K562 (cell line): ENCODE measurements at regions not wholly inside any gene's neighbourhood (a gene's known extent, or its start where the extent isn't known, plus 50 kb on each side); places are given as distances from the start of the nearest gene placed in this dataset.

Experiments
- ATAC-seq: fragments of 200-7000 bp; cut with Tn5 transposase; 3 replicates; pipeline ENCODE4 v1.9.1; 2020; ENCODE audit warnings: moderate library complexity
- BruUV-seq: library from RNA; stranded (reverse); fragments of 400-500 nt; replicated peaks from 2 replicates; lab custom pipeline; 2021; lab: Mats Ljungman, UMichigan
- CTCF ChIA-PET: fragments of 300-600 bp; formaldehyde crosslinking; extraction: SDS; loops from one replicate; lab custom pipeline; 2021; ENCODE audit warnings: low intra/inter-chr PET ratio; lab: Yijun Ruan, JAX
- POLR2A ChIA-PET: fragments of 300-600, 350-650 bp; sonication (Branson Sonifier 250); formaldehyde crosslinking; extraction: SDS; loops from one replicate; lab custom pipeline; 2021; ENCODE audit warnings: antibody characterized with exemption, inconsistent platforms; lab: Yijun Ruan, JAX
- DNase-seq, 4 experiments: peaks; one replicate each; pipeline versions ENCODE4 v3.0.0 to v3.0.0-alpha.2; 2011 to 2018; ENCODE audit warnings: low spot score in 3 of 4, mixed read lengths in 3 of 4; ENCODE audit errors: extremely low read depth in 1 of 4
- FAIRE-seq: peaks from 2 replicates; lab custom pipeline; 2011; peaks lifted over from hg19 to GRCh38; lab: Jason Lieb, UNC
- H2AFZ ChIP-seq: 2 replicates; pipeline ENCODE4 v1.6.0; 2011; ENCODE audit warnings: low read depth, low read length, control low read depth, inconsistent platforms
- H3K27ac ChIP-seq: fragments of 200-600 bp; 3 replicates; pipeline ENCODE4 v1.8.0; 2011; ENCODE audit warnings: low read depth, mild to moderate bottlenecking, control low read depth, inconsistent platforms, low read length, moderate library complexity, mixed read lengths; ENCODE audit errors: extremely low read depth
- H3K27me3 ChIP-seq, 2 experiments: fragments of 300-600 bp in 1 of 2; 2 replicates in 1 of 2; 3 replicates in 1 of 2; pipeline versions ENCODE4 v1.6.0 to v1.8.0; 2011; ENCODE audit warnings: inconsistent platforms in 2 of 2, low read length in 2 of 2, mild to moderate bottlenecking in 1 of 2, mixed read lengths in 1 of 2, moderate library complexity in 1 of 2; ENCODE audit not compliant: control insufficient read depth in 2 of 2, insufficient read depth in 2 of 2
- H3K36me3 ChIP-seq: fragments of 300-600 bp; 3 replicates; pipeline ENCODE4 v1.8.0; 2011; ENCODE audit warnings: mild to moderate bottlenecking, low read length, inconsistent platforms; ENCODE audit not compliant: control insufficient read depth, insufficient read depth
- H3K4me1 ChIP-seq, 2 experiments: fragments of 200-600 bp in 1 of 2; replicated peaks in 1 of 2; 2 replicates in 1 of 2; 3 replicates in 1 of 2; pipeline versions ENCODE4 v1.5.1 to v1.8.0; 2011; ENCODE audit warnings: inconsistent platforms in 2 of 2, low read length in 2 of 2, mild to moderate bottlenecking in 1 of 2, mixed read lengths in 1 of 2, moderate library complexity in 1 of 2; ENCODE audit not compliant: control insufficient read depth in 2 of 2, insufficient read depth in 2 of 2
- H3K4me2 ChIP-seq: 2 replicates; pipeline ENCODE4 v1.6.1; 2011; ENCODE audit warnings: low read length, control low read depth, inconsistent platforms, mixed read lengths; ENCODE audit not compliant: insufficient read depth
- H3K4me3 ChIP-seq: fragments of 200-600 bp; sonication (generic), shearing (Covaris generic); 2 replicates; pipeline ENCODE4 v1.5.1; 2016; ENCODE audit warnings: control low read depth, inconsistent platforms
- H3K79me2 ChIP-seq: fragments of 200-600 bp; 3 replicates; pipeline ENCODE4 v1.8.0; 2011; ENCODE audit warnings: low read length, inconsistent platforms; ENCODE audit not compliant: control insufficient read depth, insufficient read depth
- H3K9ac ChIP-seq, 2 experiments: 2 replicates each; pipeline versions ENCODE4 v1.6.0 to v1.6.1; 2011; ENCODE audit warnings: low read depth in 2 of 2, low read length in 2 of 2, control low read depth in 1 of 2, inconsistent platforms in 1 of 2, mild to moderate bottlenecking in 1 of 2, mixed read lengths in 1 of 2; ENCODE audit not compliant: insufficient read depth in 1 of 2
- H3K9me1 ChIP-seq: one replicate; pipeline ENCODE4 v1.6.0; 2011; ENCODE audit warnings: inconsistent platforms, mild to moderate bottlenecking, low read length, moderate library complexity; ENCODE audit not compliant: control insufficient read depth, insufficient read depth
- H3K9me3 ChIP-seq: replicated peaks from 2 replicates; pipeline ENCODE4 v1.5.1; 2011; ENCODE audit warnings: low read depth, low read length, inconsistent platforms; ENCODE audit not compliant: control insufficient read depth, insufficient read depth
- H4K20me1 ChIP-seq: replicated peaks from 2 replicates; pipeline ENCODE4 v1.6.1; 2011; ENCODE audit warnings: low read length, inconsistent platforms, mixed read lengths; ENCODE audit not compliant: control insufficient read depth, insufficient read depth
- CBX3 ChIP-seq, 2 experiments: IDR thresholded peaks; 1 replicate in 1 of 2; 2 replicates in 1 of 2; pipeline ENCODE4 v1.6.1; 2012; ENCODE audit warnings: inconsistent platforms in 2 of 2, low read length in 2 of 2, borderline replicate concordance in 1 of 2, control low read depth in 1 of 2
- COPS2 ChIP-seq: fragments of 450-650 bp; conservative IDR thresholded peaks from 2 replicates; pipeline ENCODE4 v1.6.1; 2016; ENCODE audit warnings: mild to moderate bottlenecking, moderate library complexity
- FOXM1 ChIP-seq, 2 experiments: fragments of 450-650 bp in 1 of 2; sonication (generic) in 1 of 2; formaldehyde crosslinking in 1 of 2; IDR thresholded peaks; 2 replicates each; pipeline versions ENCODE4 v1.6.1 to v1.9.0; 2017 to 2022; ENCODE audit warnings: low read depth in 2 of 2, mild to moderate bottlenecking in 2 of 2, missing genetic modification reagents in 1 of 2, moderate library complexity in 1 of 2
- HMGN3 ChIP-seq: IDR thresholded peaks from 2 replicates; pipeline ENCODE4 v1.6.1; 2011; ENCODE audit warnings: borderline replicate concordance, low read depth, mild to moderate bottlenecking, mixed read lengths, low read length; ENCODE audit not compliant: insufficient read length; ENCODE audit errors: extremely low read depth
- HNRNPK ChIP-seq: fragments of 200-400 bp; formaldehyde crosslinking; IDR thresholded peaks from one replicate; pipeline ENCODE4 v1.6.1; 2018; ENCODE audit warnings: mild to moderate bottlenecking, low read depth, low read length; ENCODE audit not compliant: poor library complexity, severe bottlenecking
- HNRNPL ChIP-seq: fragments of 200-400 bp; formaldehyde crosslinking; IDR thresholded peaks from 2 replicates; pipeline ENCODE4 v1.6.1; 2017; ENCODE audit warnings: low read depth, mild to moderate bottlenecking, low read length
- KLF1 ChIP-seq: fragments of 450-650 bp; IDR thresholded peaks from 2 replicates; pipeline ENCODE4 v1.6.1; 2016; ENCODE audit warnings: missing genetic modification characterization, missing compliant biosample characterization
- SNRNP70 ChIP-seq: fragments of 200-400 bp; formaldehyde crosslinking; optimal IDR thresholded peaks from 2 replicates; pipeline ENCODE3; 2017; ENCODE audit warnings: low read depth, low read length
- STAT5A ChIP-seq: IDR thresholded peaks from 2 replicates; pipeline ENCODE4 v1.6.1; 2012; ENCODE audit warnings: low read length, inconsistent platforms, borderline replicate concordance
- U2AF1 ChIP-seq: fragments of 200-400 bp; formaldehyde crosslinking; optimal IDR thresholded peaks from 2 replicates; pipeline ENCODE3; 2017; ENCODE audit warnings: mild to moderate bottlenecking, low read depth, low read length, moderate library complexity
- YBX1 ChIP-seq: fragments of 450-650 bp; IDR thresholded peaks from 2 replicates; pipeline ENCODE4 v1.7.1; 2016; ENCODE audit warnings: mild to moderate bottlenecking
- ZBTB1 ChIP-seq: sonication (generic); formaldehyde crosslinking; IDR thresholded peaks from 2 replicates; pipeline ENCODE4 v1.8.1; 2023; ENCODE audit warnings: missing genetic modification reagents, low read depth, mild to moderate bottlenecking, borderline replicate concordance
- ZC3H11A ChIP-seq: IDR thresholded peaks from 2 replicates; pipeline ENCODE4 v1.6.1; 2012; ENCODE audit warnings: low read depth, low read length, improper control_type of control experiment
- ZC3H4 ChIP-seq: sonication (generic); formaldehyde crosslinking; IDR thresholded peaks from 2 replicates; pipeline ENCODE4 v1.9.0; 2021; ENCODE audit warnings: missing genetic modification reagents, borderline replicate concordance
- ZKSCAN1 ChIP-seq: fragments of 150-350 bp; IDR thresholded peaks from 2 replicates; pipeline ENCODE4 v1.6.1; 2016; ENCODE audit warnings: low read depth, low read length
- in situ Hi-C: fragments of 300-500 bp; cut with MboI; formaldehyde crosslinking; loops from 4 replicates; pipeline ENCODE4 v1.15.0; 2018; ENCODE audit warnings: inconsistent platforms, mixed read lengths
- intact Hi-C: fragments of 100-400 bp; cut with micrococcal nuclease; formaldehyde crosslinking; loops from 2 replicates; pipeline ENCODE4 v1.14.2; 2022
- TF ChIP-seq, protein P1 (sequence below): fragments of 450-650 bp; formaldehyde crosslinking; IDR thresholded peaks from 2 replicates; pipeline ENCODE4 v1.4.0; 2020; ENCODE audit warnings: mild to moderate bottlenecking, mixed read lengths
- TF ChIP-seq, protein P2 (sequence below): fragments of 250-450 bp; sonication (Bioruptor Pico); IDR thresholded peaks from 2 replicates; pipeline ENCODE4 v1.5.0; 2020; ENCODE audit warnings: mild to moderate bottlenecking, borderline replicate concordance
- TF ChIP-seq, protein P3 (sequence below): fragments of 150-350 bp; conservative IDR thresholded peaks from 2 replicates; pipeline ENCODE4 v1.6.1; 2014; ENCODE audit warnings: low read length

DNA sequence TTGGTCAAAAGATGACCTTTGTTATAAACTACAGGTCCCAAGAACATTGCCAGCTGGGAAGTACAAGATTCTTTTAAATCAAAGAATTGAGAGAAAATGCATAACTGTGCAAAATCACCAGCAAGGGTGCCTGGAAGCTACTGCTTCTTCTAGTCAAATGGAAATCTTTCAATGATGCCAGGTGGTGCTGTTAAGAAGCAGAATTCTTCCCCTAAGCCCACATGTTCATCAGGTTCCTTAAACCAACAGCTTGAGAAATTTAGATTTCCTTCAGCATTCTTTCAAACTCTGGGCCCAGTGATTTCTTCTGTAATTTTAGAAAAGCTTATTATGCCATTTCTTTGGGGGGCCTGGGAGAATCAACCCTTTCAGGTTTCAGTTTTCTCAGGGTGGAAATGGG lies 207.8 kb upstream of the WSCD1 start:
- H3K9ac ChIP-seq: no peak overlapping the region
- H3K36me3 ChIP-seq: no peaks in the 10 kb centered on the region
- no peaks in the 10 kb centered on the region for H3K9me1 ChIP-seq
- in situ Hi-C loops: no loop called here
- no peaks in the 10 kb centered on the region for H3K9me3 ChIP-seq
- intact Hi-C loops: no loop called here
- H3K4me1 ChIP-seq: no peaks in the 10 kb centered on the region
- H3K27ac ChIP-seq: no peak overlapping the region
- FAIRE-seq: no peak
- H2AFZ ChIP-seq: no peak overlapping the region
- H3K79me2 ChIP-seq: no peaks in the 10 kb centered on the region
- ChIA-PET CTCF (no interaction called here), POLR2A (interaction anchor here (0.6 kb wide), 1 partner anchor 68 kb away, joined by 3 read pairs; no protein-coding TSS in a partner anchor)
- H4K20me1 ChIP-seq: no peaks in the 10 kb centered on the region
- DNase-seq: no peak
- no peaks in the 10 kb centered on the region; a peak in 1 of 5 replicates for H3K27me3 ChIP-seq
- no peak overlapping the region for H3K4me2 ChIP-seq
- no TSS peak for BruUV-seq
- ATAC-seq: no peak
- no peak overlapping the region for H3K4me3 ChIP-seq
- TF ChIP-seq CBX3 (IDR thresholded peaks at IDR 0.05; ENCODE audit: borderline replicate concordance in 1 of 2, low read length in 2 of 2) (no peak), ZKSCAN1 (no peak), ZBTB1 (CRISPR knock-in tag) (no peak), ZC3H11A (no peak), HNRNPK (no peak), COPS2 (no peak), U2AF1 (no peak), YBX1 (no peak), KLF1 (tag) (no peak), SNRNP70 (no peak), ZC3H4 (CRISPR knock-in tag) (no peak), HMGN3 (no peak), HNRNPL (no peak), FOXM1 (IDR thresholded peaks at IDR 0.05; ENCODE audit: low read depth) (no peak), FOXM1 (CRISPR knock-in tag; IDR thresholded peaks at IDR 0.05; ENCODE audit: low read depth) (no peak), STAT5A (no peak)
- TF ChIP-seq, protein P1, sequence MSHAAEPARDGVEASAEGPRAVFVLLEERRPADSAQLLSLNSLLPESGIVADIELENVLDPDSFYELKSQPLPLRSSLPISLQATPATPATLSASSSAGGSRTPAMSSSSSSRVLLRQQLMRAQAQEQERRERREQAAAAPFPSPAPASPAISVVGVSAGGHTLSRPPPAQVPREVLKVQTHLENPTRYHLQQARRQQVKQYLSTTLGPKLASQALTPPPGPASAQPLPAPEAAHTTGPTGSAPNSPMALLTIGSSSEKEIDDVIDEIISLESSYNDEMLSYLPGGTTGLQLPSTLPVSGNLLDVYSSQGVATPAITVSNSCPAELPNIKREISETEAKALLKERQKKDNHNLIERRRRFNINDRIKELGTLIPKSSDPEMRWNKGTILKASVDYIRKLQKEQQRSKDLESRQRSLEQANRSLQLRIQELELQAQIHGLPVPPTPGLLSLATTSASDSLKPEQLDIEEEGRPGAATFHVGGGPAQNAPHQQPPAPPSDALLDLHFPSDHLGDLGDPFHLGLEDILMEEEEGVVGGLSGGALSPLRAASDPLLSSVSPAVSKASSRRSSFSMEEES: no peak
- TF ChIP-seq, protein P2, sequence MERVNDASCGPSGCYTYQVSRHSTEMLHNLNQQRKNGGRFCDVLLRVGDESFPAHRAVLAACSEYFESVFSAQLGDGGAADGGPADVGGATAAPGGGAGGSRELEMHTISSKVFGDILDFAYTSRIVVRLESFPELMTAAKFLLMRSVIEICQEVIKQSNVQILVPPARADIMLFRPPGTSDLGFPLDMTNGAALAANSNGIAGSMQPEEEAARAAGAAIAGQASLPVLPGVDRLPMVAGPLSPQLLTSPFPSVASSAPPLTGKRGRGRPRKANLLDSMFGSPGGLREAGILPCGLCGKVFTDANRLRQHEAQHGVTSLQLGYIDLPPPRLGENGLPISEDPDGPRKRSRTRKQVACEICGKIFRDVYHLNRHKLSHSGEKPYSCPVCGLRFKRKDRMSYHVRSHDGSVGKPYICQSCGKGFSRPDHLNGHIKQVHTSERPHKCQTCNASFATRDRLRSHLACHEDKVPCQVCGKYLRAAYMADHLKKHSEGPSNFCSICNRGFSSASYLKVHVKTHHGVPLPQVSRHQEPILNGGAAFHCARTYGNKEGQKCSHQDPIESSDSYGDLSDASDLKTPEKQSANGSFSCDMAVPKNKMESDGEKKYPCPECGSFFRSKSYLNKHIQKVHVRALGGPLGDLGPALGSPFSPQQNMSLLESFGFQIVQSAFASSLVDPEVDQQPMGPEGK (CRISPR knock-in tag): no peak
- TF ChIP-seq, protein P3, sequence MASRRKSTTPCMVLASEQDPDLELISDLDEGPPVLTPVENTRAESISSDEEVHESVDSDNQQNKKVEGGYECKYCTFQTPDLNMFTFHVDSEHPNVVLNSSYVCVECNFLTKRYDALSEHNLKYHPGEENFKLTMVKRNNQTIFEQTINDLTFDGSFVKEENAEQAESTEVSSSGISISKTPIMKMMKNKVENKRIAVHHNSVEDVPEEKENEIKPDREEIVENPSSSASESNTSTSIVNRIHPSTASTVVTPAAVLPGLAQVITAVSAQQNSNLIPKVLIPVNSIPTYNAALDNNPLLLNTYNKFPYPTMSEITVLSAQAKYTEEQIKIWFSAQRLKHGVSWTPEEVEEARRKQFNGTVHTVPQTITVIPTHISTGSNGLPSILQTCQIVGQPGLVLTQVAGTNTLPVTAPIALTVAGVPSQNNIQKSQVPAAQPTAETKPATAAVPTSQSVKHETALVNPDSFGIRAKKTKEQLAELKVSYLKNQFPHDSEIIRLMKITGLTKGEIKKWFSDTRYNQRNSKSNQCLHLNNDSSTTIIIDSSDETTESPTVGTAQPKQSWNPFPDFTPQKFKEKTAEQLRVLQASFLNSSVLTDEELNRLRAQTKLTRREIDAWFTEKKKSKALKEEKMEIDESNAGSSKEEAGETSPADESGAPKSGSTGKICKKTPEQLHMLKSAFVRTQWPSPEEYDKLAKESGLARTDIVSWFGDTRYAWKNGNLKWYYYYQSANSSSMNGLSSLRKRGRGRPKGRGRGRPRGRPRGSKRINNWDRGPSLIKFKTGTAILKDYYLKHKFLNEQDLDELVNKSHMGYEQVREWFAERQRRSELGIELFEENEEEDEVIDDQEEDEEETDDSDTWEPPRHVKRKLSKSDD: no peak
